Subcutaneous abdominal adipose tissue (tissue), 5 donors: ENCODE measurements at regions not wholly inside any gene's neighbourhood (a gene's known extent, or its start where the extent isn't known, plus 50 kb on each side); places are given as distances from the start of the nearest gene placed in this dataset.

ENCODE experiments used
- H3K27ac ChIP-seq: one replicate; pipeline ENCODE4 v1.7.0; 2013; ENCODE audit warnings: low read depth, mild to moderate bottlenecking, inconsistent platforms, low read length, moderate library complexity
- H3K27me3 ChIP-seq, 5 donors: one replicate each; pipeline ENCODE4 v1.7.0; 2013; ENCODE audit warnings: low read length in 5 of 5, inconsistent platforms in 1 of 5; ENCODE audit not compliant: control insufficient read depth in 5 of 5, insufficient read depth in 4 of 5
- H3K36me3 ChIP-seq, 5 donors: one replicate each; pipeline ENCODE4 v1.7.0; 2013; ENCODE audit warnings: low read length in 5 of 5; ENCODE audit not compliant: control insufficient read depth in 5 of 5, insufficient read depth in 5 of 5
- H3K4me1 ChIP-seq, 5 donors: one replicate each; pipeline ENCODE4 v1.7.0; 2013; ENCODE audit warnings: low read length in 5 of 5, mild to moderate bottlenecking in 3 of 5, moderate library complexity in 1 of 5; ENCODE audit not compliant: control insufficient read depth in 5 of 5, insufficient read depth in 5 of 5
- H3K4me3 ChIP-seq, 5 donors: one replicate each; pipeline ENCODE4 v1.7.0; 2013; ENCODE audit warnings: low read length in 5 of 5, low read depth in 1 of 5
- H3K9ac ChIP-seq, 5 donors: one replicate each; pipeline ENCODE4 v1.7.0; 2013; ENCODE audit warnings: low read length in 5 of 5, mild to moderate bottlenecking in 4 of 5, moderate library complexity in 3 of 5
- H3K9me3 ChIP-seq, 5 donors: one replicate each; pipeline ENCODE4 v1.7.0; 2013; ENCODE audit warnings: low read length in 5 of 5; ENCODE audit not compliant: control insufficient read depth in 5 of 5
- donor health status: healthy.
- donor health status: healthy.
- donor health status: healthy.
- donor health status: healthy.
- donor health status: healthy.

DNA sequence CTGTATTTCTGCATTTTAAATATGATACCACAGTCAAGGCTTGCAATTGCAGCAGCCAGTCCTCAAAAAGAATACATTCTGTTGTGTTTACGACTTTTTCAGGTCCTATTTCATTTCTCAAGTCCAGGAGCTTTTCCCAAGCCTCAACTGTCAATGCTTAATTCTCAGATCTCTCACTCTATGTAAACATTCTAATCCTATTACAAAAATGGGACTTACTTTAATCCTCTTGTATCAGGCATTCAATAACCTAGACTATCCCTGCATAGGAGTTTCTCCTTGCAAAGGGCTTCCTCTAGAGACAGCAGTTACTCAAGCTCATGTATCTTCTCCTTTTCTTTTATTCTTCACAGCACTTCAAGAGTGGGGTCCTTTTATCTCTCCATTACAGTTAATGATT is 1293.0 kb downstream of the GRIK2 start:
- Histone ChIP-seq H3K9me3 (no peaks in the 10 kb centered on the region), H3K9ac (no peak overlapping the region), H3K36me3 (no peaks in the 10 kb centered on the region), H3K4me1 (no peaks in the 10 kb centered on the region), H3K27me3 (no peaks in the 10 kb centered on the region), H3K27ac (no peak overlapping the region), H3K4me3 (no peak overlapping the region)

DNA sequence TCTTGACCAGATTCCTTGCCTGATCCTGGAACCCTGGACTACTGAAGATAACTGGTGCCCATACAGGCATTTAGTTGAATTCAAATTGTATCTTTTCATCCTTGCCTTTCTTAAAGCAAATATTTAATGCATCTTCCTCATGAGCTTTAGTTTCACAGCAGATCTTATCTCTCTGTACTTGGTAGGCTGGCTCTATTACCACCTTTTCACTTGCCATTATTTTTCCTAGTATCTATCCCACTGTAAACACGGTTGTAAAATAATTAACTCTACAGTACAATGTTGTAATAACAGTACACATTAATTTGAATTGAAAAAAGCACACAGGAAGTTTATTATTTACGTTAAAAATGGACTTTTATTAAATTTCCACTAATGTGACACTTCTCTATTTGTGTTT is 1286.9 kb downstream of the GRIK2 start:
- Histone ChIP-seq H3K27me3 (no peaks in the 10 kb centered on the region), H3K4me3 (no peak overlapping the region), H3K4me1 (no peaks in the 10 kb centered on the region), H3K9ac (no peak overlapping the region), H3K36me3 (no peaks in the 10 kb centered on the region), H3K27ac (no peak overlapping the region), H3K9me3 (no peaks in the 10 kb centered on the region)

DNA sequence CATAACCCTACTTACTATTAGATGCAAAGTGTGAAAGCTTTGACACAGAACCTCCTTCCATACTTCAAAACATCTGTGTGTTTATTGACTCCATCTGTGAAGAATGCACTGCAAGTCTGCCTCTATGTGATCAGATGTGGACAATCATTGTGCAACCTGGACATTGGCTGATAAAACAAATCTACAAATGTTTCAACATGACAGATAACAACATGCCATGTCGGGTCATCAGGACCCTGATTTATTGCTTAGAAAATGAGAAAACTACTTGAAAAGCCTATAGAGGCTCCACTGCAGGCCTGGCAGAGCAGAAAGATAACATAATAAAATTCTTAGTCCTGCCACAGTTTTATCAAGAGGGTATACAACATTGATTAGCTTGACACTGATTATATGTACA is 1286.4 kb downstream of the GRIK2 start:
- H3K27ac ChIP-seq = no peak overlapping the region
- no peaks in the 10 kb centered on the region for H3K4me1 ChIP-seq
- H3K27me3 ChIP-seq = no peaks in the 10 kb centered on the region
- no peak overlapping the region for H3K4me3 ChIP-seq
- no peak overlapping the region for H3K9ac ChIP-seq
- H3K36me3 ChIP-seq = no peaks in the 10 kb centered on the region
- H3K9me3 ChIP-seq = no peaks in the 10 kb centered on the region

DNA sequence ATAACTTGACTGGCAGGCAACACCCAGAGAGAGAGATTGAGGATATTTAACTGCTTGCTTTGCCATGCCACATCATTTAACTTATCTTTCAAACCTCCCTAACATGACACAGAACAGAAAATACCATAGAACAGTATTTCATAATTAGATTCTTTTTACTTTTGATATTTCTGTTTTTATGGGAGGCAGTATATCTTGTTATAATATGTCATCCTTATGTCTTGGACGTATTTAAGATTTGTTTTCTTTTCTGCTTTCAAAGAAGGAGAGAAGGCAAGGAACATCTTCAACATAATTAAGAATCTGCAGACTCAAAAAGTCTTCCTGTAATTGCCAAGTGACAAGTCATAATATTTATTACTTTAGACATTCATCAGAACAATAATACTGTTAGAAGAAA is 1283.7 kb downstream of the GRIK2 start:
- Histone ChIP-seq H3K4me1 (no peaks in the 10 kb centered on the region), H3K9me3 (no peaks in the 10 kb centered on the region), H3K4me3 (no peak overlapping the region), H3K36me3 (no peaks in the 10 kb centered on the region), H3K9ac (no peak overlapping the region), H3K27ac (no peak overlapping the region), H3K27me3 (no peaks in the 10 kb centered on the region)

DNA sequence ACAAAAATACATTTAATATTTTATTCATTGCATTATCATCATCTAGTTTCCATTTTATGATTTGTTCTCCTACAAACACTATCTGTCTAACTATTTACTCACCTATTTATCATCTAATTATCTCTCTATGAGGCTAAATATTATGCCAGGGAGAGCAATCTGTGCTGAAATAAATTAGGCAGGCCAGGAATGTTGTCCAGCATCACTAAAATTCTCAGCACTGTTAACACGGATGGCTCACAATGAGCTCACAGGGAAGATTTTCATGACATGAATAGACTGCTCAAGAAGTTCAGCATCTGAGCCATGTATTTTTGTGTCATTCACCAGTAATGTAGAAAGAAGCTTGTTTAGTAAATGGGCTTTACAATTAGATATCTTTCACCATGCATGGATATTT is 1277.2 kb downstream of the GRIK2 start:
- H3K27ac ChIP-seq = no peak overlapping the region
- no peaks in the 10 kb centered on the region for H3K4me1 ChIP-seq
- no peaks in the 10 kb centered on the region for H3K27me3 ChIP-seq
- H3K9ac ChIP-seq = no peak overlapping the region
- H3K9me3 ChIP-seq = no peaks in the 10 kb centered on the region
- no peaks in the 10 kb centered on the region for H3K36me3 ChIP-seq
- no peak overlapping the region for H3K4me3 ChIP-seq

DNA sequence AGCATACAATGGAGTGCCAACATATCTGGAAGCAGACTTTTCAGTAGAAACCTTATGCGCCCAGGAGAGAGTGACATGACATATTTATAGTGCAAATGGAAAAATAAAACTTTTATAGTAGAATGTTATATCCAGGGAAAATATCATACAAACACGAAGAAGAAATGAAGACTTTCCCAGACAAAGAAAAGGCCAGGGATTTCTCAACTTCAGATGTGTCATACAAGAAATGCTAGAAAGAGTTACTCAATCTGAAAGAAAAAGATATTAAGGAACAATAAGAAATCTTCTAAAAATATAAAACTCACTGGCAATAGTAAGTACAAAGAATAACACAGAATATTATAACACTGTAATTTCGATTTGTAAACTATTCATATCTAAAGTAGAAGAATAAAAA is 1269.3 kb downstream of the GRIK2 start:
- Histone ChIP-seq H3K27me3 (no peaks in the 10 kb centered on the region), H3K27ac (no peak overlapping the region), H3K4me3 (no peak overlapping the region), H3K4me1 (no peaks in the 10 kb centered on the region), H3K9ac (no peak overlapping the region), H3K36me3 (no peaks in the 10 kb centered on the region), H3K9me3 (no peaks in the 10 kb centered on the region)

DNA sequence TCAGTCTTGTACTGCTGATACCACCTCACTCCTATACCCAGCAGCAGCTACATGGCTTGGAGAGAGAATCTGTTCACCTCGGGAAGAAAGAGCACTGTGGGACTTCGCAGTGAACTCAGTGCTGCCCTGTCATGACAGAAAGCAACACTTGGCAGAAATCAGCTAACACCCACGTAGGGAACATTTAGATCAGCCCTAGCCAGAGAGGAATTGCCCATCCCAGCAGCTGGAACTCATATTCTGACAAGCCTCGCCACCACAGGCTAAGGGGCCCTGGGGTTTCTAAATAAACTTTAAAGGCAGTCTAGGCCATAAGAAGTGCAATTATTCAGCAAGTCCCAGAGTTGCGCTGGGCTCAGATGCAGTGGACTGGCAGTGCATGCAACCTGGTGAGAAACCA is 1266.8 kb downstream of the GRIK2 start:
- Histone ChIP-seq H3K27me3 (no peaks in the 10 kb centered on the region), H3K9ac (no peak overlapping the region), H3K9me3 (no peaks in the 10 kb centered on the region), H3K27ac (no peak overlapping the region), H3K4me1 (no peaks in the 10 kb centered on the region), H3K36me3 (no peaks in the 10 kb centered on the region), H3K4me3 (no peak overlapping the region)

DNA sequence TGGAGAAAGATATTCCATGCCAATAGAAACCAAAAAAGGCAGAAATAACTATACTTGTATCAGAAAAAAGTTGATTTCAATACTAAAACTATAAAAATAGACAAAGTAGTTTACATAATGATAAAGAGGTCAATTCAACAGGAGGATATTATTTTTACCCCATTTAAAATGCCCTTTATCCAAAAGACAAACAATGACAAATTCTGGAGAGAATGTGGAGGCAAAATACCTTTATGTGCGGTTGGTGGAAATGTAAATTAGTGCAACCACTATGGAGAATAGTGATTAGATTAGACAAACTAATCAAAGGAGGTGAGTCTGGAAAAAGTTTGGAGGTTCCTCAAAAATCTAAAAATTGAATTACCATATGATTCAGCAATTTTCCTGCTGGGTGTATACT is 1262.3 kb downstream of the GRIK2 start:
- H3K9ac ChIP-seq = no peak overlapping the region
- no peaks in the 10 kb centered on the region for H3K27me3 ChIP-seq

DNA sequence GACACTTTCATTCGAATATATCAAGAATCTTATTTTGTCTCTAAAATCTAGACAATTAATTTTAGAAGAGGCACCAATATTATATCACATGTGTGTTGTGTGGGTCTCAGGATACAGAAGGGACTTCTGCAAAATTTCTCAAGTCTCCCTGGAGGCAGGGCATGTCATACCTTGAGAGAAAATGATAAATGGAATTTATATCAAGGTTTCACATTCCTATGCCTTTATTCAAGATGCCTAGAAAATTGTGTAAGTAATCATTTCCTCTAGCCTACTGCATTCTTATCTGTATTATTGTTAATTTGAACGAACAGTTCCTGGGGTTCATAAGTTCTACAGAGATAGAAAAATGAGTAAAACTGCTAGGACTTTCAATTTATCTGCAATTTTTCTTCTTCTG is 1247.9 kb downstream of the GRIK2 start:
- H3K27me3 ChIP-seq = no peaks in the 10 kb centered on the region
- H3K4me3 ChIP-seq = no peak overlapping the region
- no peaks in the 10 kb centered on the region for H3K4me1 ChIP-seq
- no peaks in the 10 kb centered on the region for H3K36me3 ChIP-seq
- H3K9me3 ChIP-seq = no peaks in the 10 kb centered on the region
- no peak overlapping the region for H3K27ac ChIP-seq
- H3K9ac ChIP-seq = no peak overlapping the region

More for the DNA sequence above, 1262.3 kb downstream of the GRIK2 start:
- Histone ChIP-seq H3K9me3 (no peaks in the 10 kb centered on the region), H3K4me3 (no peak overlapping the region), H3K4me1 (no peaks in the 10 kb centered on the region), H3K36me3 (no peaks in the 10 kb centered on the region), H3K27ac (no peak overlapping the region)

DNA sequence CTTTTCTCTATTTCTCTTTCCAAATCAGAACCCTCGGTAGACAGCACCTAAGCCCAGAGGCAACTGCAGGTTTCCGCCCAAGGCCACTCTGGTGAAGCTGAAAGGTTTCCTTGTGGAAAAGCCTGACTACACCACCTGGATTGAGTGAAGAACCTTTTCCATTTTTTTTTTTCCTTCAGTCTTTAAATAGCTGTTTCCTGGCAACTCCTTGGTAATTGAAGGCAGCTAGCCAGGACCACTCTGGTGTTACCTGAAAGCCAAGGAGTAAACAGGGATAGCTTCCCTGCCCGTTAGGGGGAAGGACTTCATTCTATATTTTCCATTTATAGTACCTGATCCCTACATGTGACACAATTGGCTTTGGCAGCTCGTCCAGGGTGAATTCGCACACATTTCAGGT is 1238.4 kb downstream of the GRIK2 start:
- H3K4me3 ChIP-seq = no peak overlapping the region
- H3K27ac ChIP-seq = no peak overlapping the region
- no peak overlapping the region for H3K9ac ChIP-seq
- H3K27me3 ChIP-seq = no peaks in the 10 kb centered on the region
- peaks cover 0 to 4% (median 0%) of the 10 kb centered on the region in 5 donors for H3K9me3 ChIP-seq
- H3K4me1 ChIP-seq = no peaks in the 10 kb centered on the region
- H3K36me3 ChIP-seq = no peaks in the 10 kb centered on the region

DNA sequence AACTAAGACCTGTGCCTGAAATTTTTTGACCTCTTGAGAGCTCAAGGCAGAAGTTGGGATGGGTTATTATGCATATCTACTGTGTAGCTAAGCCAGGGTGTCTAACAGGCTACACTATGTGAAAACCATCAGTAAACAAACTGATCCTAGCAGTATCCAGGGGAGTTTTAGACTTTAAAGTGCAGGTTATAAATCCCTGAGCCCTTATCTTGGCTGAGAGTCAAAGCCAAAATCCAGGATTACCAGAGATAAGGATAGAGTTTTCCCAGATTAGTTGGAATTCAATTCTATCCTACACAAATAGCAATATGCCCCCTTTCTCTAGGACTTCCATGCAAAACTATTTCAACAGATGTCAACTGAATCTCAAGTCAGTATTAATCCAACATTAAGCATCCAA is 1229.7 kb downstream of the GRIK2 start:
- H3K9ac ChIP-seq = no peak overlapping the region
- no peaks in the 10 kb centered on the region for H3K4me1 ChIP-seq
- no peaks in the 10 kb centered on the region for H3K27me3 ChIP-seq
- H3K27ac ChIP-seq = no peak overlapping the region
- H3K4me3 ChIP-seq = no peak overlapping the region
- H3K36me3 ChIP-seq = no peaks in the 10 kb centered on the region
- H3K9me3 ChIP-seq = no peaks in the 10 kb centered on the region
